Embryonic facial prominence (tissue), 1 donor: ENCODE measurements at regions not wholly inside any gene's neighbourhood (a gene's known extent, or its start where the extent isn't known, plus 50 kb on each side); places are given as distances from the start of the nearest gene placed in this dataset.

Source experiments
- DNase-seq: peaks from one replicate; pipeline ENCODE4 v3.0.0-alpha.2; 2016; ENCODE audit errors: extremely low spot score

DNA sequence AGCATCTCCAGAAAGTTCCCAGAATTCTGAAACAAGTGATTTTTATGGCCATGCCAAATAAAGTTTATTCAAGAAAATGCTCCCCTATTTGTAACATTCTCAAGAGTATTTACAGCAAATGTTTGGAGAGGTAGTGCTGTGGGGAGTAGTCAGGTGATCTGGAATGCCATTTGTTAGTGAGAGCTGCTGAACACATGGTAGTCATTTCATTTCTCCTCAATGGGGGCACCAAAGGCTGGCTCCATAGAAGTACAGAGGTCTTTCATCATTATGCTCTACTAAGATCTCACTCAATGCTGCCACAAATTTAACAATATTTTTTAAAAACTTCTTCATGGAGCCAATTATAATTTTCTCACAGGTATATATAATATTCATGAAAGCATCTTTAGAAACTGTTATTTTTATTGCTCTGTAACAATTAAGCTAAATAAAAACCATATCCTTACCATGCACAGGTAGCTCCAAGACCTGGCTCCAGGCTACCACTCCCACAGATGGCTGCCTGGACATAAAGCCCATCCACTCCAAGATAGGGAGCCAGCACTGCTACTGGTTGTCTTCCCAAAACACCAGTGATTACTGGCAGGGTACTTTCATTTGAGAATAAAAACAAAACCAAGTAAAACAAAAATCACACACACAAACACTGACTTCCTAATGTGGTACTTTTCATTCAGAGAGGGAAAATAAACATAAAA lies 200.8 kb downstream of the PLK2 start:
- no peak for DNase-seq

DNA sequence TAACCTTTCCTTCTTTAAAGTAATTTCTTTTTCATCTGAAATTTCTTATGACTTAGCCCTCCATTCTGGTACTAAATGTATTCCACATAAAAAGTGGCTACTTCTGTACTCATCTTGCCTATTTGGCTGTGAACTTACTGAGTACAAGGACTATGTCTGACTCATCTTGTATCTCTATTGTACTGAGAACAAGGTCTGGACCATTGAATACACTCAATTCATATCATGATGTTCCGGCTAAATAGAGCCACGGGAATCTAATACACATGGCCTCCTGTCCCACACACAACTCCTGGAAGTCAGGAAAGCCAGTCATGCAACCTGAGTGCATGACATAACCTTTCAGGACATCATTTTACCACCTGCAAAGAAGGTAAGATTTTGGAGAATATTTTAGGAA lies 203.9 kb downstream of the PLK2 start:
- no peak for DNase-seq

DNA sequence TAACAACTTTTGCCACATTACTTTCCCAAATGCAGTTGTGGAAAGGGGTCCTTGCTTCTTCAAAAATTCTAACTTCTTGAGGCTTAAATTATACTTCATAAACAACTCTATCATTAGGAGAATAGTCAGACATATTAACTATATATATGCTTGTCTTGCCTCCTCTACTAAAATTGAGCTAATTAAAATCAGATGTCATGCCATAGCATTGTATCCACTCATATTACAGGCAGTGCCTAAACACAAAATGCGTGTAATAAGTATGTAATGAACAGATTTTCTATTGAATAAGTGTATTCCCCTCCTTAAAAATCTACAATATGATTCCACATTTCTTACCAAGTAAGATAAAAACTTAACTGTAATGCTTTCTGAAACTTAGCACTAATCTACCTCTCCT lies 204.5 kb downstream of the PLK2 start:
- no peak for DNase-seq

DNA sequence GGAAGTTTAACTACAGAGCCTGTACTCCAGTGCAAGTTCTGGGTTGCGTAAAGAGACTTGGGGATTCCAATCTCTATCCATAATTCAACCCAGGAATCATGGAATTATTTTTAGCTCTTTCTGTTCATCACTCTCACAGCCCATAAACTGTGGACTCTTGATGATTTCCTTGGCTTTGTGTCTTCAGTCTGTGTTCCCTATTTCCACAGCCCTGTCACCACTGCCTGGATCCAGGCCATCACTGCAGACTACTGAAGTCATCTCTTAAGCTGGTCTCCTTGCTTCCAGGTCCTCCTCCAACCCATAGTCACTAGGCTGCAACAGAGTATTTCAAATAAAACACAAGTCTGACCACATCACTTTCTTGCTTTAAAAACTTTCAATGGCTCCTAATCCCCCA lies 211.7 kb downstream of the PLK2 start:
- DNase-seq = no peak

DNA sequence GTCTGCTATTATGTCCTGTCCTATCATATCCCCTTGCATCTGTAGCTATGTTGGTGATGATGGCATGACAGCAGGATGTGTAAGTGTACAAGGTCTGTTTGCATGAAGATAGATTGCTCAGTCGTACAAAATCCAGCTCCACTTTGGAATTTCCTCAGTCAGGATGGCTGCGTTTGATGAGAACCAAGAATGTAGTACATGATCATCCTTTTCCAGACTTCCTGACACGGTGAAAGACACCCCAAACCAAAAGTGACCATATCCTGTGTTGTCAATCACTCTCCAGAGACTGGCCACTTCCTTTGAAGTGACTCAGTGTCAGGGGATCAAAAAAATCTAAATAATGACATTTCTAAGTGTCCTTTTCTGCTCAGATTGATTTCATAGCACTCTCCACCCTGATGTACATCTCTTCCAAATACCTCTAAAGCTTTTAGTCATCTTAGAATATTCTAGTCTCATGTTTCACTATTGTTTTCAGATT lies 213.4 kb downstream of the PLK2 start:
- no peak for DNase-seq

DNA sequence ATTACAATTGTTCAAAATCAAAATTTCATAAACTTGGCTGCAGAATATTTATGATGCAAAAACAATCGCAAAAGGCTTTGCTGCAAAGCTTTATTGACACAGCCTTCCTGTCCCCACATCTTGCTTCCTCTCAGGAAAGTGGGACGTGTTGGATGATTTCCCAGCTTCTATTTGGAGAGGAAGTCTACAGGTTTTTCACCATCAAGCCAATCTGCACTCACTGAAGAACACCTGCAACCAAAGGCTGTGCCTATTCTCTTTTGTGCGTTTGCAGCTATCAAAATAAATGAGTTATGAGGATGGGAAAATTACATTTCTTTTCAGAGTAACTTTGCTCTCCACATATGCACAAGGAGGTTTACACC lies 214.4 kb downstream of the PLK2 start:
- no peak for DNase-seq

DNA sequence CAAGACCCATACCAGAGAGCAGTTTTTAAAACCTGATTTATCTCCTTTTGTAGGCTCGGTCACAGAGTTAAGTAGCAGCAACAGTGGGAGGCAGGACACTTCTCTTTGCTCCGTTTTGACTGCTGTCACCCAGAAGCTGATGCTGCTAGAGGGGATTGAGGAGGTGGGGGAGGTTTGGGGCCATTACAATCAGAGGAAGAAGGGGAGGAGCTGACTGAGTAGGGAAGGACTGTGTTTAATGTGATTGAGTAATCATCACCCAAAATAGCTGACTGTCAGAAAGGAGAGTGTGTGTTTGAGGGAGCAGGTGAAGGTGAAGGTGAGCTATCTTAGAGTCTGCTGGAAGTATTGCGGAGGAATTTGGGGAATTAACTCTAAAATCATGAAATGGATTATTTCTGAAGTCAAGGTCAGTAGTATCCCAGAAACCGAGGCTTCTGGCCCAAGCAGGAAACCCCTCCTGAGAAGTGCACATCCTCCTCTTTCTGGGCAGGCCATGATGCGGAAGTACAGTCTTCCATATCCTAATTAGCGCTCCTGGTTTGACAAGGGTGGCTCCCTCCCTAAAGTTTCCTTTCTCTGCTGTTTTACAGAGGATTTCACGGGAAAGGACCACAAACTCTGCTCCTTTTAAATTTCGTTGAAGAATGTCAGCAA lies 214.9 kb downstream of the PLK2 start:
- DNase-seq = no peak

DNA sequence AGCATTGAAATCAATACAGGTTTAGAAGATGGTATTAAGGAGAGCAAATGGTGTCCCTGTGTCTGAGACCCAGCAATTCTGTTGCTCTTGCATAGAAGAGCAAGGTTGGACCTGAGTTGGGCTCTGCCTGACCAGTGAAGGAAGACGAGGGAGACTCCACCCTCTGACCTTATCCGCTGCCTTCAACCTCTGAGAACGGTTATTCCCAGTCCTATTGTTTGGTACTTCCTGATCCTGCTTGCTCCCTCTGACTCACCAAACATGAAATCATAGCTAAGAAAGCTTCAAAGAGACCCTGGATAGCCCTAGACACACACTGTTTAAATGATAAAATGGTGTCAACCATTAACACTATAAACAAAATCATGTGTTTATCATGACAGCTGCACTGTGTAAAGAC lies 218.5 kb downstream of the PLK2 start:
- DNase-seq = no peak

DNA sequence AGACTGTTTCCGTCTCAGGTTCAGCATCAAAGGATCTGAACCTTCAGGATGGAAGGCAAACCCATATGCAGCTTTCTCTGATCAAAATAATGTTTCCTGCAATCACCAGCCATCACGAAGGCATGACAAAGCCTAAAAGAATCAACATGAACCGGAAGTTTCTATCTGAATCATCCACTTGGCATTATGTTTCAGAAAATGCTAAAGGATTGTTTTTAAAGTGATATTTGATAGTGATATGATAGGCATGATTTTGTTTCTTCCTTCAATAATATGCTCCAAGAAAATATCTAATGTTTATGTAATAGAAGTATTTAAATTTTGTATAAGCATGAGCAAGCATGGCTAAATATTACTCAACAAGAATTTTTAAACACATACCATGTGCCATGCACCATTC lies 219.6 kb downstream of the PLK2 start:
- no peak for DNase-seq

DNA sequence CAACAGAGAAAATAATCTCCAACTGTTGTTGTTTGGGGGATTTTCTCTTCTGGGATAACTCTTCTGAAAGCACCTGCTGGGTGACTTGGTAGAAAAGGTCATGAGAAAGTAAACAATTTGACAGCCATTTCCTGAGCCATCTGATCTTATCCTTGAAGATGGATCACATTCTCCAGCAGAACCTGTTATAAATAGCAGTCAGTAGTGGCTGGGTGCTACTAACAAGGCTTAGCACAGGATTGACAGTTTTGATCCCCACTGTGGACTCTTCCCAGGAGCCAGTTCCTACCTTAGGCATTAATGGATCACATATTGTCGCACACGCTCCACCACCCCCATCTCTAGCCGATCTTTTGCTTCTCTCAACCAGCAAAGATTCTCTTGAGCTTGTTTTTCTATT lies 220.2 kb downstream of the PLK2 start:
- DNase-seq = no peak

DNA sequence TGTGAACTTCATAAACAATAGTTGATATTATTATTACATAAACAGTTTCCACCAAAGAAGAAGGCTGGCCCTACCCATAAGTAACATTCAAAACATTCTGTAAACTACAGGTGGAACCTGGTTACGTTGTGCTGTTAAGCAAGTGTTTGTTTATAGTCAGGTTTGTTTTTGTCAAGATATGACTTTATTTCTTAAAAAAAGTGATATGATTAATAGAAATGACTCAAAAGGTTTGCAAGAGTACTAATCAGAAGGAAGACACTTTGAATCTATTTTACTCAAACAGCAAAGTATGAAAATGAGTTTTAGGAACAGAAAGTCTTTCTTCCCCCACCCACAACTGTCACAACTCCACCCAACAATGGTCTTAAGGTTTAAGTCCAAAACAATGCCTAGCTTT lies 220.8 kb downstream of the PLK2 start:
- DNase-seq = no peak

DNA sequence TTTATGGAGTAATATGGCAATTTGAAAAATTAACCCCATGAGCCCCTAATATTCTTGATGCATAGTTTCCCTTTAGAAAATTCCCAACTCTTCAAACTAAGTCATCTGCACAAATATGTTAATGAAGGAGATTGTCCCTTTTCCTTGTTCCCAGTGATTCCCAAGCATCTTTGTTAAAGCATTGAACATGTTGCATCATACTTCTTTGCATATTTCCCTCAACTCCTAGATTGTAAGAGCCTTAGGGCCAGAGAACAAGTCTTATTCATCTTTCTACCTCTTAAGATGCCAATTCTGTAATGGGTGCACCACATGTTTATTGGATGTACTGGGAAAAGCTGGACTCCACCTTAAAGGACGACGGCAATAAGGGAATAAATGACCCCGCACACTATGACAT lies 223.4 kb downstream of the PLK2 start:
- DNase-seq = no peak

DNA sequence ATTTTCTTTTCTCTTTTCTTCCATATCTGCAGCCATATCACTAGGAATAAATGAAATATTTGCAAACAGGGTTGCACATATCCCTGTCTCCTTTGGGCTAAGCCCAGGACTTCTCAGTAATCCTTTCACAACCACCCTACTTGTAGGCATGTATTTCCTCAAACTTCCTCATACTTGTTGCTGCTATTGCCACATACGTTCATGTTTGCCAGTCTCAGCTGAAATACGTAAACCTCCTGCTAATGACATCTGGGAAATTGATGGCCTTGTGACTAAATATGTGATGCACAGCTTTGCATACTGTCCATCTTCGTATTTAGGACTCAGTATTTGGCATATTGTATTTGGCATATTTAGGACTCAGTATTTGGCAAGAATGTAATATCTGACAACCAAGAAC lies 224.6 kb downstream of the PLK2 start:
- no peak for DNase-seq

DNA sequence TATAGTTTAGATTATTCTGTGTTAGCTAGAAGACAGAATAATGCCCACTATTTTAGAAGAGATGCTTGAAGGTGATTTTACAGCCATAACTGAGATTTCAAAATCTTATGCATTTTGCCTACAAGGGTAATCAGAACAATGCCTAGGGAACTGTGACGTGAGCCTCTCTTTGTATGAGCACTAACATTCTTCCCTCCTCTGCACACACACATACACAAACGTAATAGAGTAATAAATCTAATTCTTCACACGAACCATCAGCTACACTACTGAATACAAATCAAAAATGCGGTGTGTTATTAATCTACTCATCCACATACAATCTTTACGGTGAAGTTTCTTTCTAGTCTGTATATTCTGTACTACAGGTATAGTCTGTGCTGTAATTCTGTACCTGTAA lies 227.8 kb downstream of the PLK2 start:
- no peak for DNase-seq

DNA sequence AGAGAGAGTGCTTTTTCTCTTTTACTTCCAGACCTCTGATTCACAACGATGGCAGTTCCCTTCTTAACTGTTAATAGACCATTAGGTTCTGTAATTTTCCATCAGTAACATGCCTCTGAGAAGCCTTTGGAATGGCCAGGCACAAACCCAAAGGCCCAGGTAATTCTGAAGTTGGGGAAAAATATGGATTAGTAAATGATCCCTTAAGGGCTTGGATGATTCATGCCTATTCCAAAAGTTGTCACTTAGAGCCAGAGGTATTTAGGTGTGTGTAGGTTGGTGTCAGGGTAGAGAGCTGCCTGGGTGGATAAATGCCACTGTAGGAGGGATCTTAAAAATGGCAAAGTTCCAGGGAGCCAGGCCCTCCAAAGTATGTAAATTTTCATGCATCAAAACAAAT lies 228.8 kb downstream of the PLK2 start:
- no peak for DNase-seq

DNA sequence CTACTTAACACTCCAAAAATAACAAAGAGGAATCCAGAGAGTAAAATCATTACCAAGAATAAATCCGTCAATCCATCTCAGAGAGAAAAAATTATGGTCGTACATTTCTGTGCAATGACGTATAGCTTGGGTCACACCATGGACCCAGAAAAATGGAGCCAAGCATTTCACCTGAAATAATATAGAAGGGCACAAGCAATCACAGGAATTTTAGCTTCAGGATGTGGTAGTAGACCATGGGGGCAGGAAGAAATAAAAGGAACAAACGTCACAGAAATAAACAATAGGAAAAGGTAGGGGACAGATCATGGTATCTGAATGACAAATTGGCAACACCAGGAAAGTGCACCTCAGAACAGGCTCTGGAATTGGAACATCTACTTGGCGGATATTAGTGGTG lies 231.0 kb downstream of the PLK2 start:
- no peak for DNase-seq

DNA sequence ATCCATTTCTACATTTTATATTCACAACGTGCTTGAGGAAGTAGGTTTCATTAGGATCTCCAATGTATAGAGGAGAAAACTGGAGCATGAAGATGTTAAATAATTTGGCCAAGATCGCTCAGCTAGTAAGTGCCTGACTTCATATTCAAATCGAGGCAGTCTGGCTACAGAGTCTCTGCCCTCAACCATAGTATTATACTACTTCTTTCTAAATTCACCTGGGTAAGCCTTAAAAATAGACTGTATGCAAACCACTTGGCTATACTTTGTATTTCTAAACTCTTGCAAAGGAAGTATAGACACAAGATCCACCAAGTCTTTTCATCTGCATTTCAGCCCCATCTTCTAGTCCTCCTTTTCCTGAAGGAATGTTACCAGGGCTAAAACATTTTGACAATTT lies 232.0 kb downstream of the PLK2 start:
- DNase-seq = no peak

DNA sequence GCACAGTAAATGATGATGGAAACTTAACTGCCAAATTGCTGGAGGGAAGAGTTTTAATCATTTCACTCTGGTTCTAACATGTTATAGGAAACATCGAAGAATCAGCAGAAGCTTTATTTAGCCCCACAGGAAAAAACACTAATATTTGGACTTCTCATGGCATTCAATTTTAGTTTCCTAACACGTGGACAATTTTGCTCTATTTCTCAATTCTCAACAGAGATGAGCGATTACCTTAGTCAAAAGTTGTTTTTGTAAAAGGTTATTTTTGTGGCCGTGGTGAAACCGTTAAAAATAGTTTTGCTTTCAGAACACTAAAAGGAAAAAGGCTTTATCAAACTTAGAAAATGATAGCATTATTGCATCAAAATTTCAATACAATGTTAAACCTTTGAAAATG lies 235.2 kb downstream of the PLK2 start:
- DNase-seq = no peak

DNA sequence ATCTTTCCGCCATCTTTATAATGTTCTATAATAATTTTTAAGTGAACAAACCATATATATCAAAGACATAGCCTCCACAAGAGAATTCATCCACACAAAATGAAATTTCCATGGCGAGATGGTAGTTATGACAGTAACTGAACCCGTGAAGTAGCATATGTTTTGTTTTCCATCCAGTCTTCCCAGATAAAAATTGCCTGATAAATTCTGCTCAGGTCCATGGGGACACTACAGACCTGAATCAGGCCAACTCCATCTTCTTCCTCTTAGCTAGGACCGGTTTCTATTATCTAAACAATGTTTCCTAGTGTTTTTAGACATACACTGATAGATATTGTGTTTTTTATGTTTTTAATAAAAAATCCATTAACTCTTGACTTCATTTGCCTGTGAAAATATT lies 235.7 kb downstream of the PLK2 start:
- no peak for DNase-seq

DNA sequence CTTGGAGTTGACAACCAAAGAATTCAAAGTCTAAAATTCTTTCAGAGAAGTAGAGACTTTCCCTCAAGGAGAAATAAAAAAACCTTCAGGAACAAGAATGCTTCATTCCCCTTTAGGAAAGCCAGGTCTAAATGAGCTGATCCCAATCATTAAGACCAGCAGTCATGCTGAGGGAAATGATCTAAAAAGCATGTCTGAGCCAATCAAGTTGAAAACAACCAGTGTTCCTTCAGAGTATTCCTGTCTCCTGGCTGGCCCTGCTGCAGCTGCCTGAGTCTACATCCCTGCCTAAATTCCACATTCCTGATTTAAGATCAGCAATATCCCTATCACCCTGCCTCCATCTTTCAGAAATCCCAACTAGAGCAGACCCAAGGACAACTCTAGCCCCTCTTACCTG lies 244.5 kb downstream of the PLK2 start:
- DNase-seq = no peak

DNA sequence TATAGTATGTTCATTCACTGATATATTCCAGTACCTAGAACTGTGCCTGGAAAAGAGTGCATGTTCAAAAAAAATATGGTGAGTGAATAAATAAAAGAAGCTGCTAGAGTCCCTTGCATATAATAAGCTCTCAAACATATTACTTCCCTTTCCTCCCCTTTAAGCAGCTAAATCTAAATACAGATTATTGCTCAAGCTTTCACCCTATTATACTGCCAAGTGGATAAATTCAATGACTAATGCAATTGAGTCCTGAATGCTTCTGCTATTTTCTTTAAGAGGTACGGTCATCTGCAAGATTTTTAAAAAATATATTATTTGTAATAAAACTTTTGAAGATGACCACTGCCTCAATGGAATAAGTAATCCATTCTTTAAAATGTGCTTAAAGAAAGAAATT lies 248.4 kb downstream of the PLK2 start:
- no peak for DNase-seq

DNA sequence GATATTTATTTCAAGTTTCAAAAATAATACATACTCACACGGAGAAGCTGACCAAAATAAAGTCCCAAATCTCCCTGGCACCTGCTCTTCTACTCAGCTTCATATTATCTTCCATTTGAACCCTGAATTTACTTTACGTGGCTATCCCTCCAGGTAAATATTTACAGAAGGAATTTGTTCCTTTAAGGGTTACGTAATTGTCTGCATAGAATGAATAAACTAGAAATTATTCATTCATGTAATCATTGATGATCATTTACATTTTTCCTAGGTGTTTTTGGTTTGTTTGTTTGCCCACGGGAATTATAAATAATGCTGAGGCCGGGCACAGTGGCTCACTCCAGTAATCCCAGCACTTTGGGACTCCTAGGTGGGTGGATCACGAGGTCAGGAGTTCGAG lies 251.2 kb downstream of the PLK2 start:
- no peak for DNase-seq

DNA sequence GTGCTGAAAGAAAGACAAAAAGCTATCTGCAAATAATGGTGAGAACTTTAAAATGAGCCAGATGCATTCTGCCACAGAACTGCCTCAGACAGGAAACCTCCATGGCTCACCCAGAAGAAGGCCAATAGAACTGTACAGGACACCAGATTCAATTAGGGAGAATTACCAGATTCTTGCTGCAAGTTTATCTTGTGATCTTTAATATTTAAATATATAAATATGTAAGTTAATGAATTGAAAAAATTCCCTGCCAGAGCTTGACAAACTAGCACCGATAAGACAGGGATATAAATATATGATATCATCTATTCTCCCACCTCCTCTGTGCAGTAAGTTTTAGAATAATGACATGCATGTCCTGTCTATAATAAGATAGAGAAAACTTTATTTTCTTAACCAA lies 252.8 kb downstream of the PLK2 start:
- no peak for DNase-seq

DNA sequence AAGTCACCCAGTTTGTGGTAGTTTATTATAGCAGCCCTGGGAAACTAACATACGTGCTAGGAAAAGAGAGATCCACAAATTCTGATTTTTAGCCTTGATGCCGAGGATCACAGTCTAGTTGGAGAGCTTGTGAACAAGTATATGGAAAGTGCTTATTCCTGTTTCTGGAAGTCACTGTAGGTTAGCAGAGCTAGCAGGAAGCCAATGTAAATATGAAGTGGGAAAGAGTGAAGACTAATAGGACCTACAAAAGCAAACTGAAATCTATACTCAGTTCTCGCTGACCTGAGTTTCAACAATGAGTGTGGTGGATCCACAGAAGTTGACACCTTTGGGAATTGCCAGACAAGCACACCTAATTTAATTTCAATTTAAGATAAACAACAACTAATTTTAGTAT lies 254.9 kb downstream of the PLK2 start:
- DNase-seq = no peak
